Ishikawa (cell line): ENCODE measurements at regions not wholly inside any gene's neighbourhood (a gene's known extent, or its start where the extent isn't known, plus 50 kb on each side); places are given as distances from the start of the nearest gene placed in this dataset.

Source experiments
- EGR1 ChIP-seq: IDR thresholded peaks from 2 replicates; pipeline ENCODE4 v1.6.1; 2012
- EP300 ChIP-seq: IDR thresholded peaks from 2 replicates; pipeline ENCODE4 v1.6.1; 2012; ENCODE audit warnings: borderline replicate concordance

DNA sequence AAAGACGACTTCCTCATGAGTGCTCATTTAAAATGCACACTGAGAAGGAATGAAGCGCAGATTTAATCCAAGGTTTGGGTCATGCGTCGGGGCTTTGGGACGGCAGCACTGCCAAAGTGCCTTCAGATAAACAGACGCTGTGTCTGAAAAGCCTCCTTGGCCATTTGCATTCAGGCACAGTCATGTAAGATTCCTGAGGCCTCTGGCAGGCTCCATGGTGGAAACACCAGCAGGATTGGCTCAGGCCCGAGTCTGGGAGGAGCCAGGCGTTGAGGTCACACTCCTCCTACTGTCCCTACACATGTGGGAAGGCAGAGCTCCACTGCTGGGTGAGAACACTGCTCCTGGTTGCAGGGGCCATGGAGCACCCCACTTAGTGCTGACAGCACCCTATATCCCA is 113.3 kb upstream of the KL start:
- TF ChIP-seq EP300 (no peak), EGR1 (no peak)
